ENCODE measurements at regions not wholly inside any gene's neighbourhood (a gene's known extent, or its start where the extent isn't known, plus 50 kb on each side); places are given as distances from the start of the nearest gene placed in this dataset.

GRCh38 chr11:131041331-131042040 is 125.2 kb upstream of the SNX19 start:
- H3K4me2 ChIP-seq (ENCODE audit: insufficient read depth, low read length) = no peak overlapping the region
- no peaks in the 10 kb centered on the region for H3K79me2 ChIP-seq (ENCODE audit: insufficient read depth, low read length)

GRCh38 chr11:131042041-131042390 is 125.7 kb upstream of the SNX19 start:
- Histone ChIP-seq H3K4me2 (ENCODE audit: insufficient read depth, low read length) (no peak overlapping the region), H3K4me1 (ENCODE audit: insufficient read depth, low read length) (no peaks in the 10 kb centered on the region), H3K9ac (ENCODE audit: low read depth, low read length) (no peak overlapping the region), H4K20me1 (ENCODE audit: insufficient read depth, low read length) (no peaks in the 10 kb centered on the region), H3K79me2 (ENCODE audit: insufficient read depth, low read length) (no peaks in the 10 kb centered on the region), H3K27me3 (ENCODE audit: insufficient read depth, low read length, poor library complexity) (peaks cover 7% of the 10 kb centered on the region), H3K4me3 (ENCODE audit: low read depth in 1 of 2, low read length in 2 of 2) (no peak overlapping the region), H3K9me3 (ENCODE audit: insufficient read depth, low read length, severe bottlenecking) (no peaks in the 10 kb centered on the region), H2AFZ (ENCODE audit: low read depth, low read length) (no peak overlapping the region), H3K27ac (ENCODE audit: low read length) (no peak overlapping the region), H3K36me3 (ENCODE audit: insufficient read depth, low read length) (no peaks in the 10 kb centered on the region)
- ATAC-seq (ENCODE audit: insufficient read depth, low read depth) = no peak
- TF ChIP-seq EZH2 (IDR thresholded peaks at IDR 0.05; ENCODE audit: borderline replicate concordance, low read depth, low read length, severe bottlenecking) = no peak
- TF ChIP-seq CTCF (IDR thresholded peaks at IDR 0.05; ENCODE audit: borderline replicate concordance, extremely low read depth, low read length, poor library complexity, severe bottlenecking) = no peak
- DNase-seq = no peak

More at GRCh38 chr11:131041331-131042040, 125.2 kb upstream of the SNX19 start:
- no peaks in the 10 kb centered on the region for H3K9me3 ChIP-seq (ENCODE audit: insufficient read depth, low read length, severe bottlenecking)
- no peaks in the 10 kb centered on the region for H4K20me1 ChIP-seq (ENCODE audit: insufficient read depth, low read length)
- no peaks in the 10 kb centered on the region for H3K36me3 ChIP-seq (ENCODE audit: insufficient read depth, low read length)
- no peak overlapping the region for H3K4me3 ChIP-seq (ENCODE audit: low read depth in 1 of 2, low read length in 2 of 2)
- no peak overlapping the region for H2AFZ ChIP-seq (ENCODE audit: low read depth, low read length)
- H3K9ac ChIP-seq (ENCODE audit: low read depth, low read length) = no peak overlapping the region
- TF ChIP-seq CTCF (IDR thresholded peaks at IDR 0.05; ENCODE audit: borderline replicate concordance, extremely low read depth, low read length, poor library complexity, severe bottlenecking) (no peak), EZH2 (IDR thresholded peaks at IDR 0.05; ENCODE audit: borderline replicate concordance, low read depth, low read length, severe bottlenecking) (no peak)
- no peaks in the 10 kb centered on the region for H3K4me1 ChIP-seq (ENCODE audit: insufficient read depth, low read length)
- no peak for ATAC-seq (ENCODE audit: insufficient read depth, low read depth)
- peaks cover 7% of the 10 kb centered on the region for H3K27me3 ChIP-seq (ENCODE audit: insufficient read depth, low read length, poor library complexity)
- H3K27ac ChIP-seq (ENCODE audit: low read length) = no peak overlapping the region
- no peak for DNase-seq

- H2AFZ ChIP-seq (ENCODE audit: low read depth, low read length) = no peak overlapping the region
- H3K27me3 ChIP-seq (ENCODE audit: insufficient read depth, low read length, poor library complexity) = peaks cover 7% of the 10 kb centered on the region
- DNase-seq = no peak
- H3K36me3 ChIP-seq (ENCODE audit: insufficient read depth, low read length) = no peaks in the 10 kb centered on the region
- no peak overlapping the region for H3K4me2 ChIP-seq (ENCODE audit: insufficient read depth, low read length)
- no peaks in the 10 kb centered on the region for H4K20me1 ChIP-seq (ENCODE audit: insufficient read depth, low read length)
- no peak overlapping the region for H3K4me3 ChIP-seq (ENCODE audit: low read depth in 1 of 2, low read length in 2 of 2)
- H3K9ac ChIP-seq (ENCODE audit: low read depth, low read length) = no peak overlapping the region
- ATAC-seq (ENCODE audit: insufficient read depth, low read depth) = no peak
- TF ChIP-seq CTCF (IDR thresholded peaks at IDR 0.05; ENCODE audit: borderline replicate concordance, extremely low read depth, low read length, poor library complexity, severe bottlenecking) (no peak), EZH2 (IDR thresholded peaks at IDR 0.05; ENCODE audit: borderline replicate concordance, low read depth, low read length, severe bottlenecking) (no peak)
- H3K9me3 ChIP-seq (ENCODE audit: insufficient read depth, low read length, severe bottlenecking) = no peaks in the 10 kb centered on the region
- H3K4me1 ChIP-seq (ENCODE audit: insufficient read depth, low read length) = no peaks in the 10 kb centered on the region
- H3K79me2 ChIP-seq (ENCODE audit: insufficient read depth, low read length) = no peaks in the 10 kb centered on the region
- no peak overlapping the region for H3K27ac ChIP-seq (ENCODE audit: low read length)
These were observed 127.0 kb upstream of the SNX19 start for GRCh38 chr11:131043251-131043650.
